GM12874 (cell line): ENCODE measurements at regions not wholly inside any gene's neighbourhood (a gene's known extent, or its start where the extent isn't known, plus 50 kb on each side); places are given as distances from the start of the nearest gene placed in this dataset.

Experiments
- CTCF ChIP-seq: IDR thresholded peaks from 2 replicates; pipeline ENCODE4 v1.5.1; 2011; ENCODE audit warnings: low read depth, mild to moderate bottlenecking, control low read depth, low read length, moderate library complexity; ENCODE audit not compliant: insufficient read depth

- no peak for TF ChIP-seq CTCF
Measured at GRCh38 chr2:211070547-211070946, 514.1 kb downstream of the CPS1 start.

- no peak for TF ChIP-seq CTCF
Measured at GRCh38 chr2:211077216-211077767, 520.9 kb downstream of the CPS1 start.

DNA sequence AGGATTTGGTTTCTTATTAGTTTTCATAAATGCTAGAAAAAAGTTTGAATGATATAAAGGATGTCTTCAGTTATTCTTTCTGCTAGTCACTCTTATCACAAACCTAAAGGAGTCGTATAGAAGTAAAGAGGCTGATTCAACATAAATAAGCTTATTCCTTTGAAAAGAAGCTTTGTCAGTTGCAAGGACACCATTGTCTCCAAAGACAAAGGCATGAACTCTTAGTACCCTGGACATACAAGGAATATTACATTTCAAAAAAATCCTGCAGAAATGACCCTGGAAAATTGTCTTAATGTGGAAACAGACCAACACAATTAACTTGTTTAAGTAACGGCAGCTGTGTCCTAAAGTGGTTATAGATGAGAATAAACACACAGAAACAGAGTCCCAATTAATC lies 528.0 kb downstream of the CPS1 start:
- no peak for TF ChIP-seq CTCF

GRCh38 chr2:211085056-211085680 lies 528.8 kb downstream of the CPS1 start:
- TF ChIP-seq CTCF: peak; percentile 41; the same call in 1 of the 2 replicates

DNA sequence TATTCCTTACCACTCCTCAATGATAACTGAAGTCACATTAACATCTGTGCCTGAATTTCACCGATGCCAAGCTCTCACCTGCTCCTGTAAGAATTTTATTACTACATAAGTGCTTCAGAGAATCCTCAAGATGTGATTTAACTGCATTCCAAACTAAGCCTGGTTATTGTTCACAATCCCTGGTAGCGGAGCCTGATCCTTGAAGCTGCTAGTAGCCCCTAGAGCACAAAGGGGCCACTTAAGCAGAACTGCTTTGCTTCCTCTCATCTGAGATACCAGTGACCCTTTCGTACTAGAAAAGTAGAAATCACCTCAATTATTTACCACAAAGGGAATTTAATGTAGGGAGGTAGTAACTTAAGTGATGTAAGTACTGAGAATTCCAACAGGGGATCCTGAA lies 529.6 kb downstream of the CPS1 start:
- no peak for TF ChIP-seq CTCF

DNA sequence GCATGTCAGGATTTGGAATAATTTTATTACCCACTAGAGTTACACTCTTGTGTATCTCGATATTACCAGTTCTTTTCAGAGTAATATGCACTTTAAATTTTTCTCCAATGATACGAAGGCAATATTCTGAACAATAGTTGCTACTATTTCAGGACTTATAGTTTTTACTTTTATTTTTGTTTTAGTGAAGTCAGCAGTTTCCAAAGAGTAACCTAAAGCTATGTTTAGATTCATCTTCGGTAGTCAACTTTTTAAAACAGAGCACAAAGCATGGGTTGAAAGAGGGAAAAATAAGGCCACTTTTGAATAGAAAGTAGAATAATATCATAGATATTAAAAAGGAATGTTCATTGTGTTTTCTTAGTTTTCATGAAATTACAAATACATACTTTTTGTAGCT lies 532.7 kb downstream of the CPS1 start:
- TF ChIP-seq CTCF: no peak

- peak; percentile 45 for TF ChIP-seq CTCF
Measured at GRCh38 chr2:211093743-211094303, 537.4 kb downstream of the CPS1 start.
